GM23338 (cell line): ENCODE measurements at regions not wholly inside any gene's neighbourhood (a gene's known extent, or its start where the extent isn't known, plus 50 kb on each side); places are given as distances from the start of the nearest gene placed in this dataset.

Experiments
- ATAC-seq: fragments of 200-7000 bp; cut with Tn5 transposase; 3 replicates; pipeline ENCODE4 v1.9.1; 2020
- DNase-seq: peaks from one replicate; pipeline ENCODE4 v3.0.0-alpha.2; 2015; ENCODE audit warnings: low spot score
- H2AFZ ChIP-seq: fragments of 200-600 bp; sonication (generic); 2 replicates; pipeline ENCODE4 v1.8.0; 2016; ENCODE audit warnings: antibody characterized with exemption, mild to moderate bottlenecking, moderate library complexity
- H3F3A ChIP-seq: fragments of 200-600 bp; sonication (generic); replicated peaks from 2 replicates; pipeline ENCODE4 v1.8.0; 2017; ENCODE audit warnings: antibody characterized with exemption, mixed run types, low read depth
- H3K27ac ChIP-seq: fragments of 200-600 bp; sonication (generic); 2 replicates; pipeline ENCODE4 v1.6.1; 2016; ENCODE audit warnings: low read depth
- H3K27me3 ChIP-seq: fragments of 200-600 bp; sonication (generic); 2 replicates; pipeline ENCODE4 v1.8.0; 2016; ENCODE audit warnings: mild to moderate bottlenecking, mixed run types, moderate library complexity; ENCODE audit not compliant: insufficient read depth
- H3K36me3 ChIP-seq: fragments of 200-600 bp; sonication (generic); 2 replicates; pipeline ENCODE4 v1.8.0; 2016; ENCODE audit warnings: mild to moderate bottlenecking; ENCODE audit not compliant: insufficient read depth
- H3K4me1 ChIP-seq: fragments of 200-600 bp; sonication (generic); 2 replicates; pipeline ENCODE4 v1.8.0; 2016; ENCODE audit warnings: mild to moderate bottlenecking, moderate library complexity; ENCODE audit not compliant: insufficient read depth
- H3K4me2 ChIP-seq: fragments of 200-600 bp; sonication (generic); 2 replicates; pipeline ENCODE4 v1.7.1; 2017; ENCODE audit warnings: mixed run types
- H3K4me3 ChIP-seq: fragments of 200-600 bp; sonication (generic); 2 replicates; pipeline ENCODE4 v1.6.1; 2016; ENCODE audit warnings: mixed run types
- H3K79me2 ChIP-seq: fragments of 200-600 bp; sonication (generic); replicated peaks from 2 replicates; pipeline ENCODE4 v1.8.0; 2017; ENCODE audit warnings: mild to moderate bottlenecking; ENCODE audit not compliant: insufficient read depth
- H3K9me2 ChIP-seq: fragments of 200-600 bp; sonication (generic); 2 replicates; pipeline ENCODE4 v1.8.0; 2017; ENCODE audit not compliant: insufficient read depth
- H4K20me1 ChIP-seq: fragments of 200-600 bp; sonication (generic); replicated peaks from 2 replicates; pipeline ENCODE4 v1.8.0; 2017; ENCODE audit warnings: mild to moderate bottlenecking; ENCODE audit not compliant: insufficient read depth
- H3K27ac Mint-ChIP-seq: 2 replicates; pipeline ENCODE4 v1.8.0; 2020; ENCODE audit warnings: inconsistent platforms, mild to moderate bottlenecking, moderate library complexity, mixed read lengths
- H3K27me3 Mint-ChIP-seq: 3 replicates; pipeline ENCODE4 v1.8.0; 2022; ENCODE audit warnings: low read depth, mild to moderate bottlenecking, moderate library complexity, mixed read lengths, inconsistent platforms; ENCODE audit not compliant: insufficient read depth, poor library complexity
- H3K36me3 Mint-ChIP-seq: 3 replicates; pipeline ENCODE4 v1.8.0; 2021; ENCODE audit warnings: low read depth, mild to moderate bottlenecking, inconsistent platforms, moderate library complexity, mixed read lengths
- H3K4me1 Mint-ChIP-seq: 3 replicates; pipeline ENCODE4 v1.8.0; 2020; ENCODE audit warnings: mild to moderate bottlenecking, inconsistent platforms, mixed read lengths
- H3K4me3 Mint-ChIP-seq: 3 replicates; pipeline ENCODE4 v1.8.0; 2021; ENCODE audit warnings: moderate library complexity, mild to moderate bottlenecking, inconsistent platforms, mixed read lengths
- H3K9me3 Mint-ChIP-seq: 3 replicates; pipeline ENCODE4 v1.8.0; 2020; ENCODE audit warnings: moderate library complexity, mild to moderate bottlenecking, inconsistent platforms, mixed read lengths
- CREB1 ChIP-seq: fragments of 250-450 bp; sonication (Bioruptor Pico); IDR thresholded peaks from 2 replicates; pipeline ENCODE4 v1.5.0; 2020; ENCODE audit warnings: low read depth, mild to moderate bottlenecking, moderate library complexity
- CTCF ChIP-seq, 2 experiments: fragments of 200-600 bp in 1 of 2; sonication (generic) in 1 of 2; conservative IDR thresholded peaks; 2 replicates each; pipeline versions ENCODE4 v1.5.1 to v1.6.1; 2016 to 2017; ENCODE audit warnings: antibody characterized with exemption in 2 of 2, low read depth in 2 of 2, mild to moderate bottlenecking in 2 of 2, moderate library complexity in 1 of 2
- EZH2 ChIP-seq: fragments of 200-600 bp; sonication (generic); IDR thresholded peaks from one replicate; pipeline ENCODE4 v1.8.0; 2017; ENCODE audit warnings: antibody characterized with exemption, mild to moderate bottlenecking, low read depth; ENCODE audit not compliant: unreplicated experiment
- EZH2phosphoT487 ChIP-seq: fragments of 200-600 bp; sonication (generic); IDR thresholded peaks from one replicate; pipeline ENCODE4 v1.8.1; 2018; ENCODE audit warnings: antibody characterized with exemption; ENCODE audit not compliant: unreplicated experiment
- JUNB ChIP-seq: IDR thresholded peaks from one replicate; pipeline ENCODE4 v1.6.1; 2016; ENCODE audit warnings: antibody characterized with exemption; ENCODE audit not compliant: unreplicated experiment
- NANOG ChIP-seq: IDR thresholded peaks from 2 replicates; pipeline ENCODE4 v1.6.1; 2016; ENCODE audit warnings: antibody characterized with exemption, borderline replicate concordance
- POLR2AphosphoS5 ChIP-seq: IDR thresholded peaks from 2 replicates; pipeline ENCODE4 v1.6.1; 2016; ENCODE audit warnings: antibody characterized with exemption, low read depth
- REST ChIP-seq: IDR thresholded peaks from one replicate; pipeline ENCODE4 v1.6.1; 2018; ENCODE audit warnings: antibody characterized with exemption; ENCODE audit not compliant: unreplicated experiment
- STAT1 ChIP-seq: IDR thresholded peaks from one replicate; pipeline ENCODE4 v1.6.1; 2016; ENCODE audit warnings: antibody characterized with exemption; ENCODE audit not compliant: unreplicated experiment
- ZNF114 ChIP-seq: fragments of 250-450 bp; sonication (Bioruptor Pico); IDR thresholded peaks from 2 replicates; pipeline ENCODE4 v1.5.0; 2020; ENCODE audit warnings: mild to moderate bottlenecking, moderate library complexity
- ZNF331 ChIP-seq: fragments of 250-450 bp; sonication (Bioruptor Pico); IDR thresholded peaks from 2 replicates; pipeline ENCODE4 v1.5.0; 2020; ENCODE audit warnings: low read depth, mild to moderate bottlenecking, moderate library complexity
- ZNF462 ChIP-seq: fragments of 250-450 bp; sonication (Bioruptor Pico); IDR thresholded peaks from 2 replicates; pipeline ENCODE4 v1.5.0; 2020; ENCODE audit warnings: mild to moderate bottlenecking, moderate library complexity

GRCh38 chr5:96588539-96588938 lies 73.6 kb upstream of the CAST start:
- no peak overlapping the region for H3K27ac ChIP-seq
- no peak overlapping the region for H3K27ac Mint-ChIP-seq

GRCh38 chr5:96590796-96591195 lies 71.4 kb upstream of the CAST start:
- no peak overlapping the region for H3K27ac Mint-ChIP-seq
- H4K20me1 ChIP-seq: no peaks in the 10 kb centered on the region
- H3K27ac ChIP-seq: no peak overlapping the region
- H3K9me3 Mint-ChIP-seq: no peaks in the 10 kb centered on the region; the same call in 1 of the 3 replicates
- no peak for DNase-seq
- H3K9me2 ChIP-seq: no peaks in the 10 kb centered on the region
- peak overlapping the region; percentile 61; the same call in 1 of the 2 replicates for H2AFZ ChIP-seq
- no peak for ATAC-seq
- no peaks in the 10 kb centered on the region for H3K79me2 ChIP-seq
- H3K27me3 ChIP-seq: no peaks in the 10 kb centered on the region
- H3K4me3 Mint-ChIP-seq: no peak overlapping the region
- no peaks in the 10 kb centered on the region for H3K36me3 Mint-ChIP-seq
- H3F3A ChIP-seq: no peaks in the 10 kb centered on the region
- H3K4me3 ChIP-seq: no peak overlapping the region
- peaks cover 5% of the 10 kb centered on the region; the same call in 1 of the 2 replicates for H3K4me1 ChIP-seq
- H3K4me2 ChIP-seq: no peak overlapping the region
- no peaks in the 10 kb centered on the region for H3K27me3 Mint-ChIP-seq
- peaks cover 2% of the 10 kb centered on the region; the same call in 2 of the 3 replicates for H3K4me1 Mint-ChIP-seq
- no peaks in the 10 kb centered on the region for H3K36me3 ChIP-seq
- TF ChIP-seq CREB1 (CRISPR knock-in tag): no peak
- TF ChIP-seq REST: no peak
- TF ChIP-seq EZH2: no peak
- no peak for TF ChIP-seq JUNB
- TF ChIP-seq CTCF (conservative IDR thresholded peaks at IDR 0.05; ENCODE audit: low read depth in 2 of 2): no peak
- no peak for TF ChIP-seq NANOG
- no peak for TF ChIP-seq ZNF462 (CRISPR knock-in tag)
- no peak for TF ChIP-seq EZH2phosphoT487
- no peak for TF ChIP-seq ZNF114 (CRISPR knock-in tag)
- no peak for TF ChIP-seq POLR2AphosphoS5
- no peak for TF ChIP-seq ZNF331 (CRISPR knock-in tag)
- TF ChIP-seq STAT1: no peak

More at GRCh38 chr5:96588539-96588938, 73.6 kb upstream of the CAST start:
- no peaks in the 10 kb centered on the region for H3K36me3 Mint-ChIP-seq
- no peak for DNase-seq
- H3K36me3 ChIP-seq: no peaks in the 10 kb centered on the region
- H3K4me1 Mint-ChIP-seq: no peaks in the 10 kb centered on the region
- no peaks in the 10 kb centered on the region for H3K79me2 ChIP-seq
- no peak overlapping the region for H3K4me2 ChIP-seq
- no peaks in the 10 kb centered on the region for H3K9me3 Mint-ChIP-seq
- no peak overlapping the region for H3K4me3 ChIP-seq
- no peak for TF ChIP-seq JUNB
- no peaks in the 10 kb centered on the region for H3F3A ChIP-seq
- no peak overlapping the region for H2AFZ ChIP-seq
- no peaks in the 10 kb centered on the region for H3K9me2 ChIP-seq
- H4K20me1 ChIP-seq: no peaks in the 10 kb centered on the region
- H3K4me3 Mint-ChIP-seq: no peak overlapping the region
- ATAC-seq: no peak
- H3K27me3 ChIP-seq: no peaks in the 10 kb centered on the region
- H3K27me3 Mint-ChIP-seq: no peaks in the 10 kb centered on the region
- H3K4me1 ChIP-seq: no peaks in the 10 kb centered on the region
